OCI-LY7 (cell line): ENCODE measurements at regions not wholly inside any gene's neighbourhood (a gene's known extent, or its start where the extent isn't known, plus 50 kb on each side); places are given as distances from the start of the nearest gene placed in this dataset.
"Not testable (repeated sequence)": the region's sequence is repeated elsewhere in the genome, so short reads cannot be mapped to it uniquely, and the experiment has no call there.

Experiments
- BruUV-seq: library from RNA; stranded (reverse); fragments of 400-500 nt; replicated peaks from 2 replicates; lab custom pipeline; 2021; lab: Mats Ljungman, UMichigan
- CTCF ChIA-PET: fragments of 300-600 bp; sonication (Branson Sonifier 250); formaldehyde crosslinking; loops from one replicate; lab custom pipeline; 2022; ENCODE audit warnings: antibody characterized with exemption; ENCODE audit not compliant: unreplicated experiment; lab: Charles Lee
- POLR2A ChIA-PET: fragments of 300-600 bp; sonication (Branson Sonifier 250); formaldehyde crosslinking; loops from one replicate; lab custom pipeline; 2022; ENCODE audit warnings: antibody characterized with exemption; lab: Charles Lee
- DNase-seq: peaks from one replicate; pipeline ENCODE4 v3.0.0-alpha.2; 2015; ENCODE audit warnings: low spot score
- H2AFZ ChIP-seq: fragments of 200-600 bp; sonication (generic), shearing (Covaris generic); 2 replicates; pipeline ENCODE4 v1.6.1; 2014; ENCODE audit warnings: mild to moderate bottlenecking, antibody characterized with exemption, low read length, moderate library complexity
- H3K27ac ChIP-seq: fragments of 200-600 bp; sonication (generic); 2 replicates; pipeline ENCODE4 v1.5.1; 2014; ENCODE audit warnings: mixed run types, low read depth, mild to moderate bottlenecking, moderate library complexity, low read length, inconsistent platforms; ENCODE audit not compliant: poor library complexity, severe bottlenecking
- H3K36me3 ChIP-seq: fragments of 200-600 bp; sonication (generic); 2 replicates; pipeline ENCODE4 v1.6.1; 2014; ENCODE audit warnings: mild to moderate bottlenecking, antibody characterized with exemption, low read length, moderate library complexity, mixed read lengths; ENCODE audit not compliant: insufficient read depth
- H3K4me1 ChIP-seq: fragments of 200-600 bp; sonication (generic); 2 replicates; pipeline ENCODE4 v1.5.1; 2014; ENCODE audit warnings: mild to moderate bottlenecking, low read length; ENCODE audit not compliant: insufficient read depth, poor library complexity, severe bottlenecking
- H3K4me2 ChIP-seq: fragments of 200-600 bp; sonication (generic); 2 replicates; pipeline ENCODE4 v1.6.1; 2014; ENCODE audit warnings: mild to moderate bottlenecking, low read length
- H3K4me3 ChIP-seq: fragments of 200-600 bp; sonication (generic); 2 replicates; pipeline ENCODE4 v1.5.1; 2014; ENCODE audit warnings: mild to moderate bottlenecking, low read depth, low read length; ENCODE audit not compliant: poor library complexity, severe bottlenecking
- H3K79me2 ChIP-seq: fragments of 200-600 bp; sonication (generic); 2 replicates; pipeline ENCODE4 v1.6.1; 2016; ENCODE audit warnings: low read depth, mild to moderate bottlenecking, low read length, moderate library complexity, mixed read lengths; ENCODE audit not compliant: insufficient read depth
- H3K9me2 ChIP-seq: fragments of 200-600 bp; sonication (generic); 2 replicates; pipeline ENCODE4 v1.6.1; 2016; ENCODE audit warnings: mild to moderate bottlenecking, low read length, mixed read lengths; ENCODE audit not compliant: insufficient read depth
- H3K9me3 ChIP-seq: fragments of 200-600 bp; sonication (generic); 2 replicates; pipeline ENCODE4 v1.6.1; 2014; ENCODE audit warnings: mild to moderate bottlenecking, mixed run types, low read length, mixed read lengths
- H4K20me1 ChIP-seq: fragments of 200-600 bp; sonication (generic); 2 replicates; pipeline ENCODE4 v1.6.1; 2014; ENCODE audit warnings: mild to moderate bottlenecking, antibody characterized with exemption, low read length, moderate library complexity, mixed read lengths; ENCODE audit not compliant: insufficient read depth
- EZH2phosphoT487 ChIP-seq: fragments of 200-600 bp; sonication (generic); IDR thresholded peaks from 2 replicates; pipeline ENCODE4 v1.6.1; 2018; ENCODE audit warnings: low read depth, borderline replicate concordance, mild to moderate bottlenecking, mixed run types, antibody characterized with exemption, low read length, moderate library complexity, mixed read lengths
- intact Hi-C: fragments of 100-400 bp; cut with micrococcal nuclease; formaldehyde crosslinking; loops from one replicate; pipeline ENCODE4 v1.10.0; 2022; ENCODE audit not compliant: unreplicated experiment
- TF ChIP-seq, protein P1 (sequence below): fragments of 200-600 bp; sonication (generic); conservative IDR thresholded peaks from 2 replicates; pipeline ENCODE4 v1.5.1; 2014; ENCODE audit warnings: mild to moderate bottlenecking, antibody characterized with exemption, low read length, moderate library complexity, mixed read lengths

DNA sequence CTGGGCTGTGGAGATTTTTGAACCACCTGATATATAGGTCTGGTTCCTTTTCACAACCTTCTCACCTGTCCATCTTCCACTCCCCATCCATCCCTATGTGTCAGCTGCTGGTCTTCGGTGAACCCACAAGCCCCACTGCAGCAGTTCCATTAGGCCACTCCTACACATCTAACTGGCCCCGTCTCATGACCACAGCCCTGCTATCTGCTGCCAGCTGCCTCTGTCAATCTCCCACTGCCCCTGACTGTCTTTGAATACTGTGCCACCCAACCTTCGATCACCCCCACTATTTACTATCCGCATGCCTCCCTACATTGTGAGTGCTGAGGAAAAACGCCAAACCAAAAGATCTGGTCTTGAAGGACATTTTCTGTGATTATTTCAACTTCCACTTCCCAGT, 795.4 kb downstream of the IGSF11 start:
- POLR2A ChIA-PET, result no interaction called here
- TF ChIP-seq EZH2phosphoT487, result no peak
- TF ChIP-seq, protein P1, sequence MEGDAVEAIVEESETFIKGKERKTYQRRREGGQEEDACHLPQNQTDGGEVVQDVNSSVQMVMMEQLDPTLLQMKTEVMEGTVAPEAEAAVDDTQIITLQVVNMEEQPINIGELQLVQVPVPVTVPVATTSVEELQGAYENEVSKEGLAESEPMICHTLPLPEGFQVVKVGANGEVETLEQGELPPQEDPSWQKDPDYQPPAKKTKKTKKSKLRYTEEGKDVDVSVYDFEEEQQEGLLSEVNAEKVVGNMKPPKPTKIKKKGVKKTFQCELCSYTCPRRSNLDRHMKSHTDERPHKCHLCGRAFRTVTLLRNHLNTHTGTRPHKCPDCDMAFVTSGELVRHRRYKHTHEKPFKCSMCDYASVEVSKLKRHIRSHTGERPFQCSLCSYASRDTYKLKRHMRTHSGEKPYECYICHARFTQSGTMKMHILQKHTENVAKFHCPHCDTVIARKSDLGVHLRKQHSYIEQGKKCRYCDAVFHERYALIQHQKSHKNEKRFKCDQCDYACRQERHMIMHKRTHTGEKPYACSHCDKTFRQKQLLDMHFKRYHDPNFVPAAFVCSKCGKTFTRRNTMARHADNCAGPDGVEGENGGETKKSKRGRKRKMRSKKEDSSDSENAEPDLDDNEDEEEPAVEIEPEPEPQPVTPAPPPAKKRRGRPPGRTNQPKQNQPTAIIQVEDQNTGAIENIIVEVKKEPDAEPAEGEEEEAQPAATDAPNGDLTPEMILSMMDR, result no peak

DNA sequence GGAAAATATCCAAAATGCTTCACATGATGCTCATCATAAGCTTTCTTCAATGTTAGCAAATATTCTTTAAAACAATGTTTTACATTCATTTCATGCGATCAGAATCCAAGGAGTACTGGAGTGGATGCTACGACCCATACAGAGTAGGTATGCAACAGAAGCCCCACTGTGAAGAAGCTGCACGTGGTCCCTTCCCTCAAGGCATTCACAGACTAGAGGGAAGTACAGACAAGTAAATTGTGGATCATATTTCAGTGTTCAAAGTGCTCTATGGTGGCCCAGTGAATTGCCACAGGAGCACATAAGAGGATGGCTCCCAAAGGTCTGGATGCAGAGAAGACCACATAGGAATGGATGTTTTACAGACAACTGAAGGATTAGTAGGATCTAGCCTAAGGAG, 789.9 kb downstream of the IGSF11 start:
- BruUV-seq, result no TSS peak
- POLR2A ChIA-PET, result interaction anchor here (1.3 kb wide), 1 partner anchor 11 kb away, joined by 4 read pairs; no protein-coding TSS in a partner anchor

More for the DNA sequence above, 795.4 kb downstream of the IGSF11 start:
- Histone ChIP-seq H2AFZ (no peak overlapping the region), H4K20me1 (no peaks in the 10 kb centered on the region), H3K4me3 (no peak overlapping the region), H3K4me2 (no peak overlapping the region), H3K9me3 (no peaks in the 10 kb centered on the region), H3K79me2 (no peaks in the 10 kb centered on the region), H3K27ac (no peak overlapping the region), H3K36me3 (no peaks in the 10 kb centered on the region), H3K9me2 (no peaks in the 10 kb centered on the region), H3K4me1 (no peaks in the 10 kb centered on the region)
- no peak for DNase-seq
- no TSS peak for BruUV-seq
- intact Hi-C loops, result no loop called here
- CTCF ChIA-PET, result no interaction called here

DNA sequence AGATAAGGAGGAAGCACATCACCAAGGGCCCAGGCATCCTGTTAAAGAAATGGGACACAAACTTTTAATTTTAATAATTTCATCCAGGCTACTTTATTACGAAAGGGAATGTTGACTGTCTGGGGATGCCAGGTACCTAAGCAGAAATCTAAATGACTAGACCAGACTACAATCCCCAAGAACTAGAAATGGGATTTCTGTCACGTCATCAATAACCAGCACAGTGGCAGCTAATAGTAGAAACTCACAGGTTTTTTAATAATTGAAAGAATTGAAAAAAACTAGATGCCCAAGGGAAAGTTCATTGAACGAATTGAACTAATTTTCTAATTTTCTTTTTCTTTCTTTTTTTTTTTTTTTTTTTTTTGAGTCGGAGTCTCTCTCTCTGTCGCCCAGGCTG, 789.3 kb downstream of the IGSF11 start:
- CTCF ChIA-PET, result no interaction called here
- TF ChIP-seq, protein P1, result no peak
- TF ChIP-seq EZH2phosphoT487, result no peak
- H3K4me3 ChIP-seq, result no peak overlapping the region
- POLR2A ChIA-PET, result no interaction called here
- no peaks in the 10 kb centered on the region for H3K79me2 ChIP-seq
- no peak overlapping the region for H3K27ac ChIP-seq
- no peaks in the 10 kb centered on the region for H3K36me3 ChIP-seq
- H3K9me2 ChIP-seq, result no peaks in the 10 kb centered on the region
- no peaks in the 10 kb centered on the region for H4K20me1 ChIP-seq
- H2AFZ ChIP-seq, result no peak overlapping the region
- BruUV-seq, result no TSS peak
- H3K9me3 ChIP-seq, result no peaks in the 10 kb centered on the region
- intact Hi-C loops, result no loop called here
- H3K4me2 ChIP-seq, result no peak overlapping the region
- H3K4me1 ChIP-seq, result no peaks in the 10 kb centered on the region
- no peak for DNase-seq

More for the DNA sequence above, 789.9 kb downstream of the IGSF11 start:
- no peak for TF ChIP-seq EZH2phosphoT487
- TF ChIP-seq, protein P1, result no peak
- Histone ChIP-seq H4K20me1 (no peaks in the 10 kb centered on the region), H3K27ac (no peak overlapping the region), H3K9me3 (no peaks in the 10 kb centered on the region), H3K4me1 (no peaks in the 10 kb centered on the region), H3K36me3 (no peaks in the 10 kb centered on the region), H2AFZ (no peak overlapping the region), H3K79me2 (no peaks in the 10 kb centered on the region), H3K4me3 (no peak overlapping the region), H3K9me2 (no peaks in the 10 kb centered on the region), H3K4me2 (no peak overlapping the region)
- intact Hi-C loops, result no loop called here
- DNase-seq, result no peak
- CTCF ChIA-PET, result no interaction called here

DNA sequence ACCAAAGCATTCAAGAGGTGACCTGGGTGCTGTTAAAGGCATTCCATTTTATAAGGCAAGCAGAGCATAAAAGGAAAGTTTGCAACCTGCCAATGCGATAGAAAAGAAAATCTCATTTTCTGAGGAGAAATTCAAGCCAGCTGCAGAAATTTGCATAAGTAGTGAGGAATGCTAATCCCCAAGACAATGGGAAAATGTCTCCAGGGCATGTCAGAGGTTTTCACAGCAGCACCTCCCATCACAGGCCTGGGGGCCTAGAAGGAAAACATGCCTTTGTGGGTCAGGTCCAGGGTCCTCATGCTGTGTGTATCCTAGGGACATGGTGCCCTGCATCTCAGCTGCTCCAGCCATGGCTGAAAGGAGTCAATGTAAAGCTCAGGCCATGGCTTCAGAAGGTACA, 775.8 kb downstream of the IGSF11 start:
- H3K36me3 ChIP-seq, H2AFZ ChIP-seq, CTCF ChIA-PET, H3K9me3 ChIP-seq, POLR2A ChIA-PET, intact Hi-C loops, H3K9me2 ChIP-seq, H3K4me1 ChIP-seq, H3K4me2 ChIP-seq, H3K4me3 ChIP-seq, BruUV-seq, DNase-seq, H4K20me1 ChIP-seq, H3K27ac ChIP-seq, H3K79me2 ChIP-seq: not testable (repeated sequence)
